Stimulated activated CD8-positive, alpha-beta memory T cell treated with anti-CD3 and anti-CD28 coated beads, Interleukin-7, amount 100 ng/mL, for 24 hours (primary cell): ENCODE measurements at regions not wholly inside any gene's neighbourhood (a gene's known extent, or its start where the extent isn't known, plus 50 kb on each side); places are given as distances from the start of the nearest gene placed in this dataset.

Experiments used
- DNase-seq: peaks from one replicate; pipeline ENCODE4 v3.0.0-alpha.2; 2020; ENCODE audit warnings: low read depth

DNA sequence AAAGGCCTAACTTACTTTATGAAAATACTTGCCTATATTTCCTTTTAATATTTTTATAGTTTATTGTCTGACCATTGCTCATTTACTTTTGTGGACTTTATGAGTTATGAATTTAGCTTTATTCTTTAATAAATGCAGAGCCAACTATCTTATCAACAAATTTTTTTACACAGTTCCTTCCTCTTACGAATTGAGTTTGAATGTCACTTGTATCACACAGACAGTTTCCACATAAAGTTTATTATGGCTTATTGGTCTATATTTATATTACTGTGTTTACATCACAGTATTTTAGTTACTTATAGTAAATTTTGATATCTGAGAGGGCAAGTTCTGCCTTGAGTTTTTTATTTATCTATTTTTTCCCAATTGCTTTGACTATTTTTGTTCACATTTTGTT lies 450.6 kb downstream of the C4orf33 start:
- no peak for DNase-seq

DNA sequence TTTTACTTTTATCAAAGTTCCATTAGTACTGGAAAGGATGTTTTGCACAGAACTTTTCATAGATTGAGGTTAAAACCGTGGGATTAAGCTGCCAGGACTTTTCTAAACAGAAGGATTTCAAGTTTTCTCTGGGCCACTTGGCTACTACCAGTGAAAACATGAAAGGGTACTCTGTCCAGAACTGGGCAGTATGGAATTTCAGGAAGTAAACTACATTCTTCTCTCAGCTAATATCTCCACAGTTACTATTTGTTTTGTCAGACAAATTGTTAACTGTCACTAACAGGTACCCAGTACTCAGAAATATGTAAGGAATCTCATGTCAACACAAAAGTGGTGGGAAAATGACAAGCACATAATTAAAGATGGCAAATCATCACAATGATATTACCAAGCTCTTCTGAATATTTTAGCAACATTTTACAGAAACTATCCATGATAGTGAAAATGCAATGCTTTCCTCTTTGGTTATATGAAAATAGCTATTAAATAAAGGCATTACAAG lies 454.4 kb downstream of the C4orf33 start:
- no peak for DNase-seq

DNA sequence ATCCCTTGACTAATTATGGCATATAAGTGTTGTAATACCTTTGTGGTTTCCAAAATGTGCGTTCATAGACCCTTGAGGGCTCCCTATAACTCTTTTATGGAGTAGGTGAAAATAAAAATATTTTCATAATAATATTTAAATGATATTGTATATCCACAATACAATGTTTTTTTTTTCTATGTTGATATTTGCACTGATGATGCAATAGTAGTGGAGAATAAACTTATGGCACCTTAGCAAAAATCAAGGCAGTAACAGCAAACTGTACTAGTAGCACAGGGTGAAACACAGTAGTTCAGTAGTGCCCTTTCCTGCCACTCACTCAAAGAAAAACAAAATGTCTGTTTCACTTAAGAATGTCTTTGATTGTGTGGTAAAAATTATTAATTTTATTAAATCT lies 465.3 kb downstream of the C4orf33 start:
- no peak for DNase-seq

DNA sequence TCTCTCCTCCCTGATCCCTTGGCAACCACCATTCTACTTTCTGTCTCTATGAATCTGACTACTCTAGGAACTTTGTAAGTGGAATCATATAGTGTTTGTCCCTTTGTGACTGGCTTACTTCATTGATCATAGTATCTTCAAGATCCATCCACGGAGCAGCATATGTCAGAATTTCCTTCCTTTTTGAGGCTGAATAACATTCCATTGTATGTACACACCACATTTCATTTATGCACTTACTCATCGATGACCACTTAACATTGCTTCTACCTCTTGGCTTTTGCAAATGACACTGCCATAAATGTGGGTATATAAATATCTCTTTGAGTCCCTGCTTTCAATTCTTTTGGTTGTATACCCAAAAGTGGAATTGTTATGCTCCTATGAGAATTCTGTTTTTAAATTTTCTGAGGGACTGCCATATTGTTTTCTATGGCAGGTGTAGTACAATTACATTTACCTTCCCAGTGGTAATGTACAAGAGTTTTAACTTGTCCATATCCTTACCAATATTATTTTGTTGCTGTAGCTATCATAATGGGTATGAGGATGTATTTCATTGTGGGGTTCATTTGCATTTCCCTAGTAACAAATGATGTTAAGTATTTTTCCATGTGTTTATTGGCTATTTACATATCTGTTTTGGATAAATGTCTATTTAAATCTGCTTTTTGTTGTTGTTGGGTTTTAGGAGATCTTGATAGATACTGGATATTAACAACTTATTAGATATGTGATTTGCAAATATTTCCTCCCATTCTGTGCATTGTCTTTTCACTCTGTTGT lies 466.1 kb downstream of the C4orf33 start:
- no peak for DNase-seq

- DNase-seq: no peak
Measured at GRCh38 chr4:129565214-129565613, 469.3 kb downstream of the C4orf33 start.

- DNase-seq: no peak
Measured at GRCh38 chr4:129570326-129570725, 474.4 kb downstream of the C4orf33 start.

DNA sequence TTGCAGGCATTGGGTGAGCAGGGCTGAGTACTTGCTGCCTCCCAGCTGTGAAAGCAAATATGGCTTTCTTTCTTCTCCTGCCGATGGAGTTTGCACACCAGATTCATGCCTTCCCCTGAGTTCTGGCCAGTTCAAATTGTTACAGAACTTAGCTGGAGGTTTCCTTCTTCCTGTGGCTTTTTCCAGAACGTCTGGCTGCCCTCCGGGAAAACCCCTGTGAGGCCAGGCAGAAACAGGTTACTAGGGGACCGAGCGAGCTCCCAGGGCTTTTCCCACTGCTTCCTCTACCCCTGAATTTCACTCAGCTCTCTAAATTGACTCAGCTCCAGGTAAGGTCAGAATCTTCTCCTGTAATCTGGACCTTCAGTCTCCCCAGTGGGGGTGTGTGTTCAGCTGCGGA lies 482.4 kb downstream of the C4orf33 start:
- no peak for DNase-seq

- DNase-seq: no peak
Measured at GRCh38 chr4:129581305-129581704, 485.4 kb downstream of the C4orf33 start.

DNA sequence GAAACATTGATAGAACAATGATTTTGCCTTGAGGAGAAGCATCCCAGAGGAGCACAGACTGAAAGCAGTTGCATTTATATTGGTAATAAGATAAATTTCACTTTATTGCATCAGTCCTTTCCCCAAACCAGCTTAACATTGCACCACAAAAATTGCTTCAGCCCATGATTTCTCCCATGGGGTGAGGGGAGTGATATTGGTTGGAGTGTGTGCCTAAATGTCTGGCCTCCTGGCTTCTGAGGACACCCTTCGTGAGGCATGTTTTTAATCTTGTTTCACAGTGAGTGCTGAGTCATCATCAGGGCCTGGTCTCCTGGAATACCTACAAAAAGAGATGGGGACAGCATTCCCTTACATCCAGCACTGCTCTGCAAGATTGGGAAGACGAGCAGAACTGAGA lies 487.9 kb downstream of the C4orf33 start:
- DNase-seq: no peak

DNA sequence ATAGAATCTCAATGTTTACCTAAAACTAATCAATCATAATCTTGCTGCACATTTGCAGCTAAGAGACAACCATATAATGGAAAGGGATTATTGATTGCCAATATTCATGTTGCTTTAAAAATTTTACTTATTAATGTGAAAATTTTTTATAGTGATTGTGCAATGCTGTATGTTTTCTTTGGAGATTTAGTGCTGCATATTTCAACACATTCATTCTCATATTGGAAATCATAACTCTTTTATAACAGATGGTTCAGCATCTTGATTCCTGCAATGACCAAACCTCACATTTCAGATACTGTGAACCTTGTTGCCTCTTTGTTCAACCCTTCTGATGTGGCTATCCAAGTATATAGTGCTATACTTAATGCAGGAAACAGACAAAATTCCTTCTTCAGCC lies 502.6 kb downstream of the C4orf33 start:
- no peak for DNase-seq

DNA sequence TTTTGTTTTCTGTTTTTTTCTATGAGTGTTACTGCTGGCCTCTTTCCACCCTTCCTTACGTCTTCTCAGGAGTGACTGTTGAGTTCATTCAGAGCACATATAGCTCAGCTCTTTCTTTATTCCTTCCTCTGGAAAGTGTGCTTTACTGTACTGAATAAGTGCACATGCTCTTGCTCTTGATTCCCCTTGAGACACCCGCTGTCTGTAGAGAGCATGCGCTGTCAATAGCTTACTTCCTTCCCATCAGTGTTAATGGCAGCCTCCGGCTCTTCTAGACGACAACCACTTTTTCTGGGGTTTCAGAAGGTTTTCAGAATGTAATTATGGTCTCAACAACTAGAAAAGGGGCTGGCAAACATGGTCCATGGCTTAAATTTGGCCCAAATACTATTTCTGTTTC lies 504.9 kb downstream of the C4orf33 start:
- DNase-seq: no peak

GRCh38 chr4:129602447-129602846 lies 506.5 kb downstream of the C4orf33 start:
- DNase-seq: no peak

DNA sequence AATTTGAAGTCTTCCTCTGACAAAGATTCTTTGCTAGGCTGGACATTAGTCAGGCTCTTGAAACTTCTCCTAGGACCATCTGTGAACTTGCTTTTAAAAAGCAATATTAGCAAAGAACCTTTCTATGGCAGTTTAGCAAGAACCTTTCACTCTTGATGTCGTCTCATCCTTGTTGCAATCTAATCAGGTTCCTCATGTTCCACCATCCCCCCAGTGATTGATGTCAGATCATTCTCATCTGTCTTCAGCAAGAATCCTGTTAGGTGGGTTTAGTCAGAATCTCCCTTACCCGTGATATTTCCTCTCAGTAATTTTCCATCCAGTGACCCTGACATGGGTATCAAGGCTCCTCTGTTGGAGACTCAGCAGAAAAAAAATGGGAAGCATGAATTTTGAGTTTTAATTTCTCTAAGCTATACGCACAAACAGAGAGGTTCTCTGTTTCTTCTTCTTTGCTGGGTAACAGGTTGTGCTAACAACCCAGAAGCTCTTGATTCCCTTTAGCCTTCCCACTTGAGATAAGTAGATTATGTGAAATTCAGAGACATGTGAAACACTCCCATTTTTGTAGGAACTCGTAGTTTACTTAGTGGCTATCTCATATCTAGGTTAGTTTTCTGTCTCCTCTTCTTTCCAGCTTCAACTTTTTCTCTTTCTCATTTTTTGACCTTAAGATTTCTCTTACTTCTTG lies 507.4 kb downstream of the C4orf33 start:
- no peak for DNase-seq

DNA sequence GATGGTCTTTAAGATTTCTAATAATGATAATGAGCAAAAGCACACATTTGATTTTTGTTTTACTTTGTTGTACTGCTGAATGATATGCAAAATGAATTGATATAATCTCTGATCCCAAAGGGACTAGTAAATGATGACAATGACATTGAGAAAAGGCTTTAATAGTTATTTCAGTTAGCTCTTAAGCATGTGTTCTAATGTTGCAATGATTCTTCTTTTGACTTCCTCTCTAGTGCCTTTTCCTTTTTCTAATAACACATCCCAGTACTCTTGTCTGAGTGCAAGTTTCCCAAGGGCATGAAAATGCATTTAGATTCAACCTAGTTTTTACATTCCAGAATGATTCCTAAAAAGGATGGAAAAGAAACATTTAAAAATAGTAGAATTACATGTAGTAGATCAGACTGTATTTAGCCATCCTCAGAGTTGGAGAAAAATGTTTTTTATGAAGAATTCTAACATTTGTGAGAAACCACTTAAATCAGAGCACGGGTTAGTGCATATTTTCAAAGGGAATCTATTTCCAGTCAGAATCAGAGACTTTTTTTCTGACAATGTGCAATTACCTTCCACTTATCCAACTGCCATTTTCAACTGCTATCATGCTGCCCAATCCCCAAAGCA lies 508.8 kb downstream of the C4orf33 start:
- no peak for DNase-seq

- no peak for DNase-seq
Measured at GRCh38 chr4:129614611-129615010, 518.7 kb downstream of the C4orf33 start.

GRCh38 chr4:129622566-129622965 lies 526.6 kb downstream of the C4orf33 start:
- DNase-seq: no peak

DNA sequence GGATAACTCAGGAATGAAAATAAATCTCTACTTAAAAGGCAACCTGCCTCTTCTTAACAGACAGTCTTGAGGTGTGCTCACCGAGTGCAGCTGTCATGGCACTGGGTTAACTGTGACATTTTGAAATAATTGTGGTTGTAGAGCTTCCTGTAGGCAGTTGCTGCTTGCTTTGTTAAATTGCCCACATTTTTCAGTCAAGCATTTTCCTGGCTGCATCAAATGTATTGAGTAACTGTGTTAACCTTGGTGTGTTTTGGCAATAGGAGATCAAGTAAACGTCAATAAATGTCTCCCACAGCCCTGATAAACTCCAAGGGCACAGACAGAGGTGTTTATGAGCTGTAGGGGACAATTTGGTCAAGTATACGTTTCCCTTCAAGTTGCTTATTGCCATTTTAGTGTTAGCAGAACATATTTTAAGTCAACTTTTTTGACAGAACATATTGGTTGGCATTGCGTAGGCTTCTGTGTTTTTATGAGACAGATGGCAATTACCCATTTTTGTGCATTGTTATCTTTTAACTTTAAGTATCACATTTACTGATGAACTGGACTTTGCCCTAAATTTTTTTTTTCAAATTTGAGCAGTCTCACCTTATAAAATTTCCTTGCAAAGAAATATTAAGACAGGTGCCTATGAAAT lies 527.4 kb downstream of the C4orf33 start:
- no peak for DNase-seq

DNA sequence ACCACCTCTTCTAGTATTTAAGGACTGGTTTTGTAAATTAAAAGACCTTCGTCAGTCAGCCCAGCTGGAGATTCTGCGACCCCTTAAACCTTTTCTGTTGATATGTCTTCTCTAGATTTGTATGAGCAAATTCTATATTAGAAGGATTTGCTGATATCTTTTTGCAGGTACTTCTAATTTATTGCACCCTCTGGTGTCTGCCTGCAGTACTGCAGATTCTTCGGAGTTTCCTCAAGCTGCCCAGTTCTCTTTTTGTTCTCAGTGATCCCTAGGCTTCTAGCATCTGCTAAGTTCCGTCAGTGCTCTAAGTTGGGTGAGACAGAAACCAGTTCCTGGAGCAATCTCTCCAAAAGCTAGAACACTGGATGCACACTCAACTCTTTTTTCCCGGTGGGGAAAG lies 545.2 kb downstream of the C4orf33 start:
- DNase-seq: peak; percentile 6

DNA sequence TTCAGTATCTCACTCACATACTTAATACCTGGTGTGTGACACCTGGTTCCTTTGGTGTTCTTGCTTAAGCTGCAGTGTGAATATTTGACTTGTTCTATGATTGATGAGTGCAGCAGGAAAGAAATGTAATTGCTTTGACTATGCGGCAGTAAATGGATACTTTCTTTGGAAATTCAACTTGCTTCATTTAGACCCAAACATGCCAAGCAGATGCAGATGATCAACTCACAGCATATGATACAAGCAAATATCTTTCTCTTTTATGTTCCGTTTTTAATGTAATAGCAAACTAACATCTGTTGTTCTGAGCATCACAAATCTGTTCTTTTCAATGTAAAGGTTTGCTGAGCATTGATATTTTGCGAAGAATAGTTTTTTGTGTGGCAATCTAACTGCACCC lies 549.5 kb downstream of the C4orf33 start:
- DNase-seq: no peak

GRCh38 chr4:129668092-129668491 lies 572.1 kb downstream of the C4orf33 start:
- DNase-seq: no peak

GRCh38 chr4:129672941-129673340 lies 577.0 kb downstream of the C4orf33 start:
- DNase-seq: no peak

- no peak for DNase-seq
Measured at GRCh38 chr4:129675036-129675435, 579.1 kb downstream of the C4orf33 start.

DNA sequence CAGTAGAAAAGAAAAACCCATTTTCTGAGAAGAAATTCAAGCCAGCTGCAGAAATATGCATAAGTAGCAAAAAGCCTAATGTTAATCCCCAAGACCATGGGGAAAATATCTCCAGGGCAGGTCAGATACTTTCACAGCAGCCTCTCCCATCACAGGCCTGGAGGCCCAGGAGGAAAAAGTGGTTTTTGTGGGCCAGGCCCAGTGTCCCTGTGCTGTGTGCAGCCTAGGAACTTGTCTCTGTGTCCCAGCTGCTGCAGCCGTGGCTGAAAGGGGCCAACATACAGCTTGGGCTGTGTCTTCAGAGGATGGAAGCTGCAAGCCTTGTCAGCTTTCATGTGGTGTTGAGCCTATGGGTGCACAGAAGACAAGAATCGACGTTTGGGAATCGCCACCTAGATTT lies 581.0 kb downstream of the C4orf33 start:
- no peak for DNase-seq
